Fibroblast of lung (primary cell): ENCODE measurements at regions not wholly inside any gene's neighbourhood (a gene's known extent, or its start where the extent isn't known, plus 50 kb on each side); places are given as distances from the start of the nearest gene placed in this dataset.
A peak's percentile ranks its signal among the peaks of the same experiment; 100 is the strongest.

ENCODE experiments used
- DNase-seq, 2 donors: peaks; one replicate each; pipeline versions ENCODE4 v3.0.0 to v3.0.0-alpha.2; 2010; ENCODE audit warnings: low read depth in 2 of 2
- H2AFZ ChIP-seq: 2 replicates; pipeline ENCODE4 v1.5.1; 2012; ENCODE audit warnings: low read length, control low read depth, inconsistent platforms
- H3K27ac ChIP-seq: 2 replicates; pipeline ENCODE4 v1.5.1; 2011; ENCODE audit warnings: low read length, control low read depth; ENCODE audit not compliant: insufficient read depth
- H3K27me3 ChIP-seq: 2 replicates; pipeline ENCODE4 v1.5.1; 2011; ENCODE audit warnings: mild to moderate bottlenecking, low read length; ENCODE audit not compliant: control insufficient read depth, insufficient read depth
- H3K36me3 ChIP-seq: 2 replicates; pipeline ENCODE4 v1.5.1; 2011; ENCODE audit warnings: low read length; ENCODE audit not compliant: control insufficient read depth, insufficient read depth
- H3K4me1 ChIP-seq: 2 replicates; pipeline ENCODE4 v1.5.1; 2011; ENCODE audit warnings: low read length; ENCODE audit not compliant: control insufficient read depth, insufficient read depth; ENCODE audit errors: extremely low read depth
- H3K4me2 ChIP-seq: 2 replicates; pipeline ENCODE4 v1.5.1; 2011; ENCODE audit warnings: low read length, control low read depth; ENCODE audit not compliant: insufficient read depth; ENCODE audit errors: extremely low read depth
- H3K4me3 ChIP-seq, 4 experiments: fragments of 200-600 bp in 1 of 4; sonication (generic) in 1 of 4; replicated peaks in 1 of 4; 2 replicates each; pipeline ENCODE4 v1.5.1; 2011 to 2016; ENCODE audit warnings: low read length in 4 of 4, low read depth in 3 of 4, mild to moderate bottlenecking in 3 of 4, control low read depth in 2 of 4, inconsistent platforms in 1 of 4, mixed read lengths in 1 of 4; ENCODE audit not compliant: insufficient read depth in 1 of 4; ENCODE audit errors: control extremely low read depth in 1 of 4
- H3K79me2 ChIP-seq: 2 replicates; pipeline ENCODE4 v1.5.1; 2012; ENCODE audit warnings: mild to moderate bottlenecking, low read length, inconsistent platforms; ENCODE audit not compliant: control insufficient read depth, insufficient read depth
- H3K9ac ChIP-seq: 2 replicates; pipeline ENCODE4 v1.5.1; 2011; ENCODE audit warnings: mild to moderate bottlenecking, low read length, control low read depth; ENCODE audit not compliant: insufficient read depth
- H3K9me3 ChIP-seq: 2 replicates; pipeline ENCODE4 v1.5.1; 2012; ENCODE audit warnings: low read depth, low read length; ENCODE audit not compliant: control insufficient read depth, insufficient read depth
- H4K20me1 ChIP-seq: 2 replicates; pipeline ENCODE4 v1.5.1; 2011; ENCODE audit warnings: low read length; ENCODE audit not compliant: control insufficient read depth, insufficient read depth; ENCODE audit errors: extremely low read depth
- CTCF ChIP-seq, 2 donors: IDR thresholded peaks in 1 of 2; conservative IDR thresholded peaks in 1 of 2; 1 replicate in 1 of 2; 2 replicates in 1 of 2; pipeline ENCODE4 v1.5.1; 2011 to 2012; ENCODE audit warnings: low read length in 2 of 2, control low read depth in 1 of 2, inconsistent platforms in 1 of 2, low read depth in 1 of 2, mild to moderate bottlenecking in 1 of 2
- EZH2 ChIP-seq: IDR thresholded peaks from 2 replicates; pipeline ENCODE4 v1.5.1; 2012; ENCODE audit warnings: low read length, control low read depth, mild to moderate bottlenecking; ENCODE audit errors: missing control alignments

DNA sequence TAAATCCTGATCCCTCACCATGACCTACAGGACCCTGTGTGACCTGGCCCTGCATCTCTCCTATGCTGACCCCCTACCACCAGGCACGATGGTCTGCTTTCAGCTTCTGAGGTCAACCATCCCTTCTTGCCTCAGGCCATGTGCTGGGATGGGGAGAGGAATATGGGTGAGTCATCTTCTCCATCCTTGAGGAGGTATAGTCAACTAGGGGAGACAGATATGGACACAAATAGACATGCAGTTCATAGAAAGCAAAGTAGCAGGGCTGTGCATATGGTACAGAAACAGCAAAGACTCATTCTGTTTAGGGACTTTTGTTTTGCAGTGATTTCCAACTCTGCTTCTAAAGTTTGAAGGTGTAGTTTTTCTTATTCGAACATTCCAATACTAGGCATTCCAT is 250.8 kb upstream of the FGGY start:
- H3K79me2 ChIP-seq: no peaks in the 10 kb centered on the region
- no peak for TF ChIP-seq EZH2
- TF ChIP-seq CTCF (conservative IDR thresholded peaks at IDR 0.05 in 1 of 2, IDR thresholded peaks at IDR 0.05 in 1 of 2; ENCODE audit: low read depth in 1 of 2, low read length in 2 of 2): no peak
- no peak overlapping the region for H3K4me3 ChIP-seq
- no peak overlapping the region for H3K27ac ChIP-seq
- no peak overlapping the region for H3K9ac ChIP-seq
- peak in 1 of 2 donors; percentile 54 for DNase-seq
- H3K36me3 ChIP-seq: no peaks in the 10 kb centered on the region
- H4K20me1 ChIP-seq: no peaks in the 10 kb centered on the region
- no peak overlapping the region for H2AFZ ChIP-seq
- H3K27me3 ChIP-seq: no peaks in the 10 kb centered on the region
- H3K9me3 ChIP-seq: no peaks in the 10 kb centered on the region
- H3K4me2 ChIP-seq: no peak overlapping the region
- peaks cover 7% of the 10 kb centered on the region for H3K4me1 ChIP-seq

DNA sequence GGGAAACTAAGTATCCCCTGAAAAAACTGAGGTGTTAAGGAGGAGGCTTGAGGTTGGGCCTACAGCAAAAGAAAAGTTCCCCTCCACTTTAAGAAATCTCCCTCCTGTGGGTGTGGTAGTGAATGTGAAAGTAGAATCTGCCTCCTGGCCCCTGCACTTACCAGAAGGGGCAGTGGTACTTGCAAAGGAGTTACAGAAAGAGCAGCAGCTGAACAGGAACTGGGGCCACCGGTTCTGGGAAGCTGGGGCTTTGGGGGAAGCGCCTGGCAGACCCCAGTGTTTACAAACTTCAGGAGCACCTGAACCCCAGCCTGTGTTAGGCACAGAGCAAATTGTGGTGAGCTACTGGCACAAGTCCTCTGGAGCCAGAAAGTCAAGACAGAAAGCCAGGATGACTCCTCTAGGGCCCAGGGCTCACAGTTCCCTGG is 250.2 kb upstream of the FGGY start:
- Histone ChIP-seq H3K9me3 (no peaks in the 10 kb centered on the region), H3K79me2 (no peaks in the 10 kb centered on the region), H4K20me1 (no peaks in the 10 kb centered on the region), H3K9ac (no peak overlapping the region), H3K27ac (no peak overlapping the region), H2AFZ (no peak overlapping the region), H3K4me3 (no peak overlapping the region), H3K4me1 (peaks cover 7% of the 10 kb centered on the region), H3K36me3 (no peaks in the 10 kb centered on the region), H3K27me3 (no peaks in the 10 kb centered on the region), H3K4me2 (no peak overlapping the region)
- TF ChIP-seq EZH2 (no peak), CTCF (conservative IDR thresholded peaks at IDR 0.05 in 1 of 2, IDR thresholded peaks at IDR 0.05 in 1 of 2; ENCODE audit: low read depth in 1 of 2, low read length in 2 of 2) (peak; percentile 14 to 29)
- DNase-seq: peak in 1 of 2 donors; percentile 30

DNA sequence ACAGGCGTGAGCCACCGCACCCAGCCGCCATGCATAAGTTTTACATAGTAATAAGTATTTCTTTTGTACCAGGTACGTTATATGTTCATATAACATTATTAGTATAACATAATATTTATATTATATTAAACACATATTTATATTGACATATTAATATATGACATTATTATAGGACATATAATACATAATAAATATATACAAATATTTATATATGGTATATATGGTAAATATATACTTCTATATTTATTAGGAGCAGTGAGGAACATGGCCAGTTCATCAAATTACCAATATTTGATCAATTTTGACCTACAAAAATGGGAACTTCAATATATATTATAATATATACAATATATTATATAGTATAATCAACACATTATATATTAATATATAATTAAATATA is 245.9 kb upstream of the FGGY start:
- no peaks in the 10 kb centered on the region for H4K20me1 ChIP-seq
- no peak overlapping the region for H3K27ac ChIP-seq
- no peak for TF ChIP-seq CTCF (conservative IDR thresholded peaks at IDR 0.05 in 1 of 2, IDR thresholded peaks at IDR 0.05 in 1 of 2; ENCODE audit: low read depth in 1 of 2, low read length in 2 of 2)
- H2AFZ ChIP-seq: no peak overlapping the region
- H3K4me1 ChIP-seq: no peaks in the 10 kb centered on the region
- DNase-seq: no peak
- H3K9ac ChIP-seq: no peak overlapping the region
- H3K4me3 ChIP-seq: no peak overlapping the region
- H3K4me2 ChIP-seq: no peak overlapping the region
- no peaks in the 10 kb centered on the region for H3K27me3 ChIP-seq
- H3K79me2 ChIP-seq: no peaks in the 10 kb centered on the region
- H3K9me3 ChIP-seq: no peaks in the 10 kb centered on the region
- no peaks in the 10 kb centered on the region for H3K36me3 ChIP-seq
